Activated naive CD8-positive, alpha-beta T cell treated with anti-CD3 and anti-CD28 coated beads, Interleukin-2, amount 50 U/mL, for 24 hours (primary cell): ENCODE measurements at regions not wholly inside any gene's neighbourhood (a gene's known extent, or its start where the extent isn't known, plus 50 kb on each side); places are given as distances from the start of the nearest gene placed in this dataset.
"Not testable (repeated sequence)": the region's sequence is repeated elsewhere in the genome, so short reads cannot be mapped to it uniquely, and the experiment has no call there.

Experiments used
- ATAC-seq: fragments of 150-1000 bp; cut with Tn5 transposase; one replicate; pipeline ENCODE4 v1.10.0; 2021
- DNase-seq: peaks from one replicate; pipeline ENCODE4 v3.0.0; 2021
- H3K27ac Mint-ChIP-seq: one replicate; pipeline ENCODE4 v1.8.0; 2021; ENCODE audit warnings: mild to moderate bottlenecking, mixed read lengths
- H3K27me3 Mint-ChIP-seq: one replicate; pipeline ENCODE4 v1.8.0; 2021; ENCODE audit warnings: mixed read lengths
- H3K36me3 Mint-ChIP-seq: one replicate; pipeline ENCODE4 v1.8.0; 2021; ENCODE audit warnings: low read depth, mixed read lengths
- H3K4me1 Mint-ChIP-seq: one replicate; pipeline ENCODE4 v1.8.0; 2021; ENCODE audit warnings: mixed read lengths
- H3K4me3 Mint-ChIP-seq: one replicate; pipeline ENCODE4 v1.8.0; 2021; ENCODE audit warnings: mild to moderate bottlenecking, moderate library complexity, mixed read lengths
- H3K9me3 Mint-ChIP-seq: one replicate; pipeline ENCODE4 v1.8.0; 2021; ENCODE audit warnings: mixed read lengths

- DNase-seq: no peak
- Mint-ChIP-seq H3K36me3 (no peaks in the 10 kb centered on the region), H3K27ac (no peak overlapping the region), H3K4me3 (no peak overlapping the region), H3K9me3 (no peaks in the 10 kb centered on the region), H3K4me1 (no peaks in the 10 kb centered on the region), H3K27me3 (no peaks in the 10 kb centered on the region)
- ATAC-seq: no peak
Measured at GRCh38 chr10:16182144-16182543, 254.7 kb upstream of the PTER start.

- no peaks in the 10 kb centered on the region for H3K4me1 Mint-ChIP-seq
- DNase-seq: no peak
- H3K36me3 Mint-ChIP-seq: no peaks in the 10 kb centered on the region
- no peak overlapping the region for H3K4me3 Mint-ChIP-seq
- no peak overlapping the region for H3K27ac Mint-ChIP-seq
- H3K27me3 Mint-ChIP-seq: no peaks in the 10 kb centered on the region
- H3K9me3 Mint-ChIP-seq: no peaks in the 10 kb centered on the region
- ATAC-seq: no peak
Measured at GRCh38 chr10:16182688-16183087, 254.1 kb upstream of the PTER start.

GRCh38 chr10:16184096-16184597 is 252.7 kb upstream of the PTER start:
- Mint-ChIP-seq H3K4me1 (no peaks in the 10 kb centered on the region), H3K9me3 (no peaks in the 10 kb centered on the region), H3K27ac (no peak overlapping the region), H3K36me3 (no peaks in the 10 kb centered on the region), H3K27me3 (no peaks in the 10 kb centered on the region), H3K4me3 (no peak overlapping the region)
- ATAC-seq (no peak), DNase-seq (no peak)

- ATAC-seq: no peak
- no peak for DNase-seq
- Mint-ChIP-seq H3K27me3 (no peaks in the 10 kb centered on the region), H3K27ac (no peak overlapping the region), H3K9me3 (no peaks in the 10 kb centered on the region), H3K36me3 (no peaks in the 10 kb centered on the region), H3K4me3 (no peak overlapping the region), H3K4me1 (no peaks in the 10 kb centered on the region)
Measured at GRCh38 chr10:16184906-16185305, 251.9 kb upstream of the PTER start.

- H3K4me3 Mint-ChIP-seq: no peak overlapping the region
- no peaks in the 10 kb centered on the region for H3K36me3 Mint-ChIP-seq
- peaks cover 1% of the 10 kb centered on the region for H3K27me3 Mint-ChIP-seq
- no peak overlapping the region for H3K27ac Mint-ChIP-seq
- DNase-seq: no peak
- H3K9me3 Mint-ChIP-seq: no peaks in the 10 kb centered on the region
- no peak for ATAC-seq
- no peaks in the 10 kb centered on the region for H3K4me1 Mint-ChIP-seq
Measured at GRCh38 chr10:16186564-16186963, 250.2 kb upstream of the PTER start.

GRCh38 chr10:16187161-16187560 is 249.6 kb upstream of the PTER start:
- H3K36me3 Mint-ChIP-seq: no peaks in the 10 kb centered on the region
- H3K27ac Mint-ChIP-seq: no peak overlapping the region
- H3K27me3 Mint-ChIP-seq: peaks cover 1% of the 10 kb centered on the region
- DNase-seq: no peak
- no peak for ATAC-seq
- H3K4me1 Mint-ChIP-seq: no peaks in the 10 kb centered on the region
- no peak overlapping the region for H3K4me3 Mint-ChIP-seq
- H3K9me3 Mint-ChIP-seq: no peaks in the 10 kb centered on the region

GRCh38 chr10:16192337-16192736 is 244.5 kb upstream of the PTER start:
- Mint-ChIP-seq H3K4me1 (peaks cover 16% of the 10 kb centered on the region), H3K4me3 (no peak overlapping the region), H3K36me3 (no peaks in the 10 kb centered on the region), H3K27ac (no peak overlapping the region), H3K27me3 (peaks cover 5% of the 10 kb centered on the region), H3K9me3 (peaks cover 20% of the 10 kb centered on the region)
- ATAC-seq (no peak), DNase-seq (no peak)

GRCh38 chr10:16193241-16193640 is 243.6 kb upstream of the PTER start:
- ATAC-seq (no peak), DNase-seq (no peak)
- Mint-ChIP-seq H3K9me3 (peaks cover 20% of the 10 kb centered on the region), H3K27me3 (peaks cover 5% of the 10 kb centered on the region), H3K4me1 (peaks cover 16% of the 10 kb centered on the region), H3K27ac (no peak overlapping the region), H3K4me3 (no peak overlapping the region), H3K36me3 (no peaks in the 10 kb centered on the region)

- peak; percentile 90 for ATAC-seq
- DNase-seq: no peak
- Mint-ChIP-seq H3K27ac (peak overlapping the region; percentile 44), H3K27me3 (peaks cover 4% of the 10 kb centered on the region), H3K4me1 (peaks cover 16% of the 10 kb centered on the region), H3K9me3 (peaks cover 27% of the 10 kb centered on the region), H3K4me3 (no peak overlapping the region), H3K36me3 (no peaks in the 10 kb centered on the region)
Measured at GRCh38 chr10:16195178-16195769, 241.5 kb upstream of the PTER start.

- Mint-ChIP-seq H3K4me3 (no peak overlapping the region), H3K9me3 (peaks cover 33% of the 10 kb centered on the region), H3K36me3 (no peaks in the 10 kb centered on the region), H3K27ac (no peak overlapping the region), H3K4me1 (peaks cover 16% of the 10 kb centered on the region), H3K27me3 (peaks cover 4% of the 10 kb centered on the region)
- ATAC-seq (no peak), DNase-seq (no peak)
Measured at GRCh38 chr10:16195894-16196293, 240.9 kb upstream of the PTER start.

GRCh38 chr10:16199216-16199615 is 237.6 kb upstream of the PTER start:
- no peak overlapping the region for H3K4me3 Mint-ChIP-seq
- no peak overlapping the region for H3K27ac Mint-ChIP-seq
- ATAC-seq: no peak
- DNase-seq: no peak
- no peaks in the 10 kb centered on the region for H3K36me3 Mint-ChIP-seq
- peaks cover 4% of the 10 kb centered on the region for H3K27me3 Mint-ChIP-seq
- H3K9me3 Mint-ChIP-seq: peaks cover 29% of the 10 kb centered on the region
- H3K4me1 Mint-ChIP-seq: peaks cover 16% of the 10 kb centered on the region

- peaks cover 41% of the 10 kb centered on the region for H3K9me3 Mint-ChIP-seq
- H3K4me1 Mint-ChIP-seq, H3K27ac Mint-ChIP-seq, H3K36me3 Mint-ChIP-seq, H3K4me3 Mint-ChIP-seq, ATAC-seq, DNase-seq, H3K27me3 Mint-ChIP-seq: not testable (repeated sequence)
Measured at GRCh38 chr10:16223618-16224017, 213.2 kb upstream of the PTER start.

- peaks cover 27% of the 10 kb centered on the region for H3K9me3 Mint-ChIP-seq
- ATAC-seq (no peak), DNase-seq (no peak)
- no peak overlapping the region for H3K4me3 Mint-ChIP-seq
- H3K27ac Mint-ChIP-seq: no peak overlapping the region
- H3K36me3 Mint-ChIP-seq: no peaks in the 10 kb centered on the region
- no peaks in the 10 kb centered on the region for H3K27me3 Mint-ChIP-seq
- H3K4me1 Mint-ChIP-seq: no peaks in the 10 kb centered on the region
Measured at GRCh38 chr10:16227674-16228073, 209.1 kb upstream of the PTER start.

GRCh38 chr10:16231176-16231575 is 205.6 kb upstream of the PTER start:
- no peak for ATAC-seq
- no peak for DNase-seq

GRCh38 chr10:16231734-16232435 is 204.9 kb upstream of the PTER start:
- H3K4me3 Mint-ChIP-seq: no peak overlapping the region
- no peaks in the 10 kb centered on the region for H3K27me3 Mint-ChIP-seq
- no peaks in the 10 kb centered on the region for H3K36me3 Mint-ChIP-seq
- no peak for DNase-seq
- no peak overlapping the region for H3K27ac Mint-ChIP-seq
- no peaks in the 10 kb centered on the region for H3K4me1 Mint-ChIP-seq
- peaks cover 16% of the 10 kb centered on the region for H3K9me3 Mint-ChIP-seq
- no peak for ATAC-seq

More at GRCh38 chr10:16231176-16231575, 205.6 kb upstream of the PTER start:
- no peak overlapping the region for H3K27ac Mint-ChIP-seq
- H3K9me3 Mint-ChIP-seq: peaks cover 16% of the 10 kb centered on the region
- H3K36me3 Mint-ChIP-seq: no peaks in the 10 kb centered on the region
- H3K4me3 Mint-ChIP-seq: no peak overlapping the region
- no peaks in the 10 kb centered on the region for H3K4me1 Mint-ChIP-seq
- H3K27me3 Mint-ChIP-seq: no peaks in the 10 kb centered on the region
